ENCODE measurements at regions not wholly inside any gene's neighbourhood (a gene's known extent, or its start where the extent isn't known, plus 50 kb on each side); places are given as distances from the start of the nearest gene placed in this dataset.

DNA sequence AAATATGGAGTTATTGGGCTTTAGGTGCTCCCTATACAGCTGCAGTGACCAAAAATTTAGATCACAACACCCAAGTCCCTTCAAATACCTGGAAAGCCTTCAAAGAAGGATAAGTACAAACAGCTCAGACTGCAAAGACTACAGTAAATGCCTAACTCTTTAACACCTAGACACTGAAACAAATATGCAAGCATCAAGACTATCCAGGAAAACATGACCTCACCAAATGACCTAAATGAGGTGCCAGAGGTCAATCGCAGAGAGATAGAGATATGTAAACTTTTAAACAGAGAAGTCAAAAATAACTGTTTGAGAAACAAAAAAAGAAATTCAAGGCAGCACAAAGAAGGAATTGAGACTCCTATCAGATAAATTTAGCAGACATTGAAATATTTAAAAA is 753.8 kb upstream of the B3GALT2 start:
- Mint-ChIP-seq H3K4me3 (no peak overlapping the region), H3K27me3 (ENCODE audit: low read depth, poor library complexity) (peaks cover 5% of the 10 kb centered on the region), H3K27ac (no peak overlapping the region), H3K4me1 (no peaks in the 10 kb centered on the region), H3K36me3 (ENCODE audit: low read depth) (no peaks in the 10 kb centered on the region), H3K9me3 (peaks cover 8% of the 10 kb centered on the region)
- DNase-seq, result no peak
- TF ChIP-seq, protein P1, sequence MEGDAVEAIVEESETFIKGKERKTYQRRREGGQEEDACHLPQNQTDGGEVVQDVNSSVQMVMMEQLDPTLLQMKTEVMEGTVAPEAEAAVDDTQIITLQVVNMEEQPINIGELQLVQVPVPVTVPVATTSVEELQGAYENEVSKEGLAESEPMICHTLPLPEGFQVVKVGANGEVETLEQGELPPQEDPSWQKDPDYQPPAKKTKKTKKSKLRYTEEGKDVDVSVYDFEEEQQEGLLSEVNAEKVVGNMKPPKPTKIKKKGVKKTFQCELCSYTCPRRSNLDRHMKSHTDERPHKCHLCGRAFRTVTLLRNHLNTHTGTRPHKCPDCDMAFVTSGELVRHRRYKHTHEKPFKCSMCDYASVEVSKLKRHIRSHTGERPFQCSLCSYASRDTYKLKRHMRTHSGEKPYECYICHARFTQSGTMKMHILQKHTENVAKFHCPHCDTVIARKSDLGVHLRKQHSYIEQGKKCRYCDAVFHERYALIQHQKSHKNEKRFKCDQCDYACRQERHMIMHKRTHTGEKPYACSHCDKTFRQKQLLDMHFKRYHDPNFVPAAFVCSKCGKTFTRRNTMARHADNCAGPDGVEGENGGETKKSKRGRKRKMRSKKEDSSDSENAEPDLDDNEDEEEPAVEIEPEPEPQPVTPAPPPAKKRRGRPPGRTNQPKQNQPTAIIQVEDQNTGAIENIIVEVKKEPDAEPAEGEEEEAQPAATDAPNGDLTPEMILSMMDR (IDR thresholded peaks at IDR 0.05), result no peak

- no peak for DNase-seq
- Mint-ChIP-seq H3K4me1 (no peaks in the 10 kb centered on the region), H3K4me3 (no peak overlapping the region), H3K9me3 (peaks cover 8% of the 10 kb centered on the region), H3K27me3 (ENCODE audit: low read depth, poor library complexity) (peaks cover 3% of the 10 kb centered on the region), H3K36me3 (ENCODE audit: low read depth) (no peaks in the 10 kb centered on the region), H3K27ac (no peak overlapping the region)
- TF ChIP-seq, protein P1 (IDR thresholded peaks at IDR 0.05), result no peak
These were observed 753.2 kb upstream of the B3GALT2 start for GRCh38 chr1:193939585-193939984.

DNA sequence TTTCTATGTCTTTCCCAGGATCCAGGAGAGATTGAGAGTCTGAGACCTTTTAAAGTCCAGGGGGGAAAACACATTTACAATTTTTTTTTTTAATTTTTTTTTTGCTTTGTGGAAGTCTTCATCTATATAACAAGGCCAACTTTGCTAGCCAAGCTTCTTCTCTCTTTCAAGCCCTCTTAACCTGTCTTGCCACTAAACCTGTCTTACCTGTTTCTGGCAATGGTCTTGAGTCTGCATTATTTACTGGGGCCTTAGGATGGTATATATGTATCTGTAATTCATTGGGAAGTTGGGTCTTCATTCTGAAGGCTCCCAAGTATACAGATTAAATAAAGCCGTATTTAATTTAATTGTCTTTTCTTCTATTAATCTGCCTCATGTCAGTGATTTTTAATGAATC is 750.9 kb upstream of the B3GALT2 start:
- Mint-ChIP-seq H3K9me3 (no peaks in the 10 kb centered on the region), H3K27ac (no peak overlapping the region), H3K4me1 (peaks cover 4% of the 10 kb centered on the region), H3K36me3 (ENCODE audit: low read depth) (no peaks in the 10 kb centered on the region), H3K27me3 (ENCODE audit: low read depth, poor library complexity) (peaks cover 3% of the 10 kb centered on the region), H3K4me3 (no peak overlapping the region)
- TF ChIP-seq, protein P1 (IDR thresholded peaks at IDR 0.05), result no peak
- no peak for DNase-seq

DNA sequence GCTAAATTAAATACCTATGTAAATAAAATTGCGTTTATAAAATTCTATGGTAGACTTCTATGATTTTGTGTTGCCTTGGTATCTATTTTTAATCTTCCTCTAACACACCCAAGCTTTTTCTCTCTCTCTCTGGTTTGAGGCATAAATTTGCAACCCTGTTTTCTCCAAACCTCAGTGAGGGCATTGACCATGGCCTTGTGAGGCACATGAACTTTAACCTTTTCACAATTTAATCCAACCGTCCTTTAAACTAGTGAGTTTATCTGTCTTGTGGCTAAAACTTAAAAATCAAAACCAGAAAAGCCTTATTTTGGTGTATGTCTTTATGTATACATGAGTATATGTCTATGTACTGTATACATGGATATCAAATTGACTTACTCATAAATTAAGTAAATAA is 746.6 kb upstream of the B3GALT2 start:
- H3K36me3 Mint-ChIP-seq (ENCODE audit: low read depth), result no peaks in the 10 kb centered on the region
- peaks cover 6% of the 10 kb centered on the region for H3K9me3 Mint-ChIP-seq
- no peak overlapping the region for H3K27ac Mint-ChIP-seq
- no peak overlapping the region for H3K4me3 Mint-ChIP-seq
- TF ChIP-seq, protein P1 (IDR thresholded peaks at IDR 0.05), result no peak
- no peak for DNase-seq
- H3K4me1 Mint-ChIP-seq, result peaks cover 12% of the 10 kb centered on the region
- no peaks in the 10 kb centered on the region for H3K27me3 Mint-ChIP-seq (ENCODE audit: low read depth, poor library complexity)

DNA sequence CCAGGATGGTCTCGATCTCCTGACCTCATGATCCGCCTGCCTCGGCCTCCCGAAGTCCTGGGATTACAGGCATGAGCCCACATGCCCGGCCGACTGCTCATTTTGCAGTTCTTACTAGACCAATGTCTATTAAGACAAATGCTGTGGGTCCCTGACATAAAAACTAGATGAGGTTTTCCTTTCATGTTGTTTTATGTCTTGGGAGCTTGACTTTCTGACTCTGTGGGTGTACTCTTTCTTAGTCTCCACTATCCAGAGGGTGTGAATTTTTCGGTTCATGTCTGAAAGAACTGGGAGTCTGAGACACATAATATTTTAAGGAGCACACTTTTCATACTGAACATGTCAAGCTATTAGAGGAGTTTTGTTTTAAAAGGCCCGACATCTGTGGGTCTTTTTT is 744.9 kb upstream of the B3GALT2 start:
- H3K9me3 Mint-ChIP-seq, result peaks cover 17% of the 10 kb centered on the region

More for the DNA sequence above, 744.9 kb upstream of the B3GALT2 start:
- DNase-seq, result no peak
- TF ChIP-seq, protein P1 (IDR thresholded peaks at IDR 0.05), result no peak
- no peak overlapping the region for H3K27ac Mint-ChIP-seq
- H3K4me1 Mint-ChIP-seq, result peaks cover 12% of the 10 kb centered on the region
- no peak overlapping the region for H3K4me3 Mint-ChIP-seq
- no peaks in the 10 kb centered on the region for H3K36me3 Mint-ChIP-seq (ENCODE audit: low read depth)
- H3K27me3 Mint-ChIP-seq (ENCODE audit: low read depth, poor library complexity), result no peaks in the 10 kb centered on the region
